HFF-Myc (cell line): ENCODE measurements at regions not wholly inside any gene's neighbourhood (a gene's known extent, or its start where the extent isn't known, plus 50 kb on each side); places are given as distances from the start of the nearest gene placed in this dataset.

Experiments
- DNase-seq: peaks from one replicate; pipeline ENCODE4 v3.0.0-alpha.2; 2011; ENCODE audit warnings: low read depth; ENCODE audit errors: extremely low read depth
- H3K4me3 ChIP-seq: replicated peaks from 2 replicates; pipeline ENCODE4 v1.5.1; 2011; ENCODE audit warnings: low read depth, mild to moderate bottlenecking, control low read depth, low read length
- CTCF ChIP-seq: IDR thresholded peaks from 2 replicates; pipeline ENCODE4 v1.5.1; 2012; ENCODE audit warnings: mild to moderate bottlenecking, low read depth, low read length, control low read depth; ENCODE audit errors: missing control alignments

GRCh38 chr6:137316626-137317025, 97.4 kb upstream of the IFNGR1 start:
- no peak overlapping the region for H3K4me3 ChIP-seq
- no peak for DNase-seq
- no peak for TF ChIP-seq CTCF

GRCh38 chr6:137315081-137315480, 95.9 kb upstream of the IFNGR1 start:
- no peak overlapping the region for H3K4me3 ChIP-seq
- DNase-seq = no peak
- TF ChIP-seq CTCF = no peak

- H3K4me3 ChIP-seq = no peak overlapping the region
- peak; percentile 75 for TF ChIP-seq CTCF
- DNase-seq = peak; percentile 27
These were observed 95.0 kb upstream of the IFNGR1 start for GRCh38 chr6:137313928-137314855.

GRCh38 chr6:137313211-137313610, 94.0 kb upstream of the IFNGR1 start:
- no peak for TF ChIP-seq CTCF
- DNase-seq = no peak

GRCh38 chr6:137311940-137312339, 92.8 kb upstream of the IFNGR1 start:
- no peak for TF ChIP-seq CTCF
- no peak for DNase-seq
- H3K4me3 ChIP-seq = no peak overlapping the region

More at GRCh38 chr6:137313211-137313610, 94.0 kb upstream of the IFNGR1 start:
- H3K4me3 ChIP-seq = no peak overlapping the region

GRCh38 chr6:137309078-137309762, 90.0 kb upstream of the IFNGR1 start:
- peak; percentile 45 for DNase-seq
- TF ChIP-seq CTCF = no peak
- no peak overlapping the region for H3K4me3 ChIP-seq
